B cell (primary cell): ENCODE measurements at regions not wholly inside any gene's neighbourhood (a gene's known extent, or its start where the extent isn't known, plus 50 kb on each side); places are given as distances from the start of the nearest gene placed in this dataset.

Experiments used
- ATAC-seq: fragments of 200-7000 bp; cut with Tn5 transposase; one replicate; pipeline ENCODE4 v1.10.0; 2021; ENCODE audit warnings: low read depth, mild to moderate bottlenecking, moderate number of reproducible peaks, moderate library complexity
- CTCF ChIA-PET: fragments of 350-600 bp; sonication (Branson Sonifier 250); formaldehyde crosslinking; loops from one replicate; lab custom pipeline; 2021; ENCODE audit warnings: antibody characterized with exemption, inconsistent platforms; lab: Charles Lee
- POLR2A ChIA-PET: fragments of 350-600 bp; sonication (Branson Sonifier 250); formaldehyde crosslinking; loops from one replicate; lab custom pipeline; 2021; ENCODE audit warnings: antibody characterized with exemption; lab: Charles Lee
- DNase-seq: peaks from one replicate; pipeline ENCODE4 v3.0.0; 2013
- H2AFZ ChIP-seq: 2 replicates; pipeline ENCODE4 v1.6.1; 2012; ENCODE audit warnings: mild to moderate bottlenecking, low read depth, low read length; ENCODE audit not compliant: insufficient read depth, poor library complexity, severe bottlenecking
- H3K27ac ChIP-seq, 2 donors: 1 replicate in 1 of 2; 2 replicates in 1 of 2; pipeline ENCODE4 v1.5.1; 2012 to 2013; ENCODE audit warnings: low read length in 2 of 2, mild to moderate bottlenecking in 2 of 2, moderate library complexity in 1 of 2
- H3K27me3 ChIP-seq, 4 experiments: fragments of 200-600 bp in 1 of 4; sonication (generic) in 1 of 4; replicated peaks in 1 of 4; 1 replicate in 2 of 4; 2 replicates in 2 of 4; pipeline versions ENCODE4 v1.6.1 to v1.7.0; 2013 to 2016; ENCODE audit warnings: low read length in 3 of 4, mild to moderate bottlenecking in 2 of 4, mixed read lengths in 1 of 4, moderate library complexity in 1 of 4; ENCODE audit not compliant: insufficient read depth in 4 of 4, control insufficient read depth in 3 of 4; ENCODE audit errors: control extremely low read depth in 1 of 4
- H3K36me3 ChIP-seq, 2 experiments: replicated peaks in 1 of 2; 1 replicate in 1 of 2; 2 replicates in 1 of 2; pipeline versions ENCODE4 v1.6.1 to v1.7.1; 2013; ENCODE audit warnings: low read length in 1 of 2; ENCODE audit not compliant: insufficient read depth in 2 of 2, control insufficient read depth in 1 of 2; ENCODE audit errors: control extremely low read depth in 1 of 2, extremely low read depth in 1 of 2
- H3K4me1 ChIP-seq, 2 donors: fragments of 200-600 bp in 1 of 2; sonication (generic) in 1 of 2; 1 replicate in 1 of 2; 2 replicates in 1 of 2; pipeline versions ENCODE4 v1.5.1 to v1.6.1; 2013 to 2017; ENCODE audit warnings: low read length in 2 of 2; ENCODE audit not compliant: control insufficient read depth in 2 of 2, insufficient read depth in 2 of 2
- H3K4me2 ChIP-seq: replicated peaks from 2 replicates; pipeline ENCODE3; 2012; ENCODE audit warnings: mild to moderate bottlenecking, low read depth, low read length; ENCODE audit not compliant: poor library complexity, severe bottlenecking
- H3K4me3 ChIP-seq, 5 experiments: fragments of 200-600 bp in 1 of 5; sonication (generic) in 1 of 5; 1 replicate in 3 of 5; 2 replicates in 2 of 5; pipeline versions ENCODE4 v1.5.1 to v1.7.0; 2011 to 2016; ENCODE audit warnings: low read length in 4 of 5, mild to moderate bottlenecking in 4 of 5, low read depth in 2 of 5, control low read depth in 1 of 5, moderate library complexity in 1 of 5; ENCODE audit not compliant: insufficient read depth in 1 of 5; ENCODE audit errors: control extremely low read depth in 1 of 5, extremely low read depth in 1 of 5
- H3K79me2 ChIP-seq: fragments of 200-600 bp; sonication (generic); one replicate; pipeline ENCODE4 v1.6.0; 2016; ENCODE audit warnings: low read length; ENCODE audit not compliant: control insufficient read depth, insufficient read depth
- H3K9ac ChIP-seq: fragments of 200-600 bp; sonication (generic); 2 replicates; pipeline ENCODE4 v1.6.1; 2017; ENCODE audit warnings: mild to moderate bottlenecking, low read length, moderate library complexity
- H3K9me3 ChIP-seq, 3 donors: one replicate each; pipeline versions ENCODE4 v1.6.1 to v1.7.1; 2013; ENCODE audit warnings: low read length in 2 of 3; ENCODE audit not compliant: control insufficient read depth in 2 of 3, insufficient read depth in 1 of 3; ENCODE audit errors: control extremely low read depth in 1 of 3
- H4K20me1 ChIP-seq: 2 replicates; pipeline ENCODE4 v1.6.0; 2012; ENCODE audit warnings: mild to moderate bottlenecking, low read length; ENCODE audit not compliant: insufficient read depth, control insufficient read depth, poor library complexity, severe bottlenecking
- H3K27ac Mint-ChIP-seq: one replicate; pipeline ENCODE4 v1.8.0; 2021; ENCODE audit warnings: mixed read lengths
- H3K27me3 Mint-ChIP-seq: one replicate; pipeline ENCODE4 v1.8.0; 2021; ENCODE audit warnings: mixed read lengths
- H3K4me1 Mint-ChIP-seq: one replicate; pipeline ENCODE4 v1.8.0; 2021; ENCODE audit warnings: mixed read lengths
- H3K4me3 Mint-ChIP-seq: one replicate; pipeline ENCODE4 v1.8.0; 2021; ENCODE audit warnings: mixed read lengths
- H3K9me3 Mint-ChIP-seq: one replicate; pipeline ENCODE4 v1.8.0; 2022; ENCODE audit warnings: mixed read lengths; ENCODE audit not compliant: insufficient read depth
- EZH2 ChIP-seq: IDR thresholded peaks from 2 replicates; pipeline ENCODE4 v1.6.1; 2012; ENCODE audit warnings: borderline replicate concordance, low read depth, mild to moderate bottlenecking, moderate library complexity, low read length; ENCODE audit not compliant: insufficient read depth, poor library complexity, severe bottlenecking
- WGBS: methylation state at CpG from one replicate; pipeline ENCODE4 v1.1.5; 2013; ENCODE audit warnings: missing lambda C conversion rate; ENCODE audit not compliant: insufficient coverage; 5-methylcytosine and 5-hydroxymethylcytosine counted together
- intact Hi-C: fragments of 100-400 bp; cut with micrococcal nuclease; formaldehyde crosslinking; loops from one replicate; pipeline ENCODE4 v1.10.0; 2022
- TF ChIP-seq, protein P1 (sequence below): fragments of 200-600 bp; IDR thresholded peaks from one replicate; pipeline ENCODE4 v1.8.0; 2022; ENCODE audit warnings: antibody characterized with exemption, mild to moderate bottlenecking

DNA sequence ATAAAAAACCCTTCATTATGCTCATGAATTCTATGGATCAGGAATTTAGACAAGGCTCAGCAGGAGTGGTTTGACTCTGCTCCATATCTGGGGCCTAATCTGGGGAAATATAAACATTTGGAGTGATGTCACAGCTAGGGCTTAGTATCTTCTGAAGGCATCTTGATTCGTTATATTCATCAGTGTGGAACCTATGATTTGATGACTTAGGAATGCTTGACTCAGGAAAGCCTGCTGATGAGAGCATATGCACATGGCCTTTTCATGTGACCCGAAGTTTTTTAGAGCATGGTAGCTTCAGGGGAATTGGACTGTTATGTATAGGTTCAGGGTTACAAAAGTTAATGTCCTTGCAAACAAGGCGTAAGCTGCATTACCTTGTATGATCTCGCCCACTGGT is 184.9 kb upstream of the LRRC3B start:
- DNase-seq (no peak), ATAC-seq (no peak)
- Histone ChIP-seq H3K79me2 (no peaks in the 10 kb centered on the region), H3K27me3 (no peaks in the 10 kb centered on the region), H3K36me3 (no peaks in the 10 kb centered on the region), H3K9me3 (no peaks in the 10 kb centered on the region), H3K4me2 (no peak overlapping the region), H3K9ac (no peak overlapping the region), H3K27ac (no peak overlapping the region), H3K4me1 (no peaks in the 10 kb centered on the region), H4K20me1 (no peaks in the 10 kb centered on the region), H2AFZ (no peak overlapping the region), H3K4me3 (no peak overlapping the region)
- Mint-ChIP-seq H3K4me1 (no peaks in the 10 kb centered on the region), H3K27ac (no peak overlapping the region), H3K9me3 (peaks cover 10% of the 10 kb centered on the region), H3K4me3 (no peak overlapping the region), H3K27me3 (no peaks in the 10 kb centered on the region)
- intact Hi-C loops: no loop called here
- CTCF ChIA-PET: no interaction called here
- POLR2A ChIA-PET: no interaction called here
- TF ChIP-seq EZH2: no peak
- TF ChIP-seq, protein P1, sequence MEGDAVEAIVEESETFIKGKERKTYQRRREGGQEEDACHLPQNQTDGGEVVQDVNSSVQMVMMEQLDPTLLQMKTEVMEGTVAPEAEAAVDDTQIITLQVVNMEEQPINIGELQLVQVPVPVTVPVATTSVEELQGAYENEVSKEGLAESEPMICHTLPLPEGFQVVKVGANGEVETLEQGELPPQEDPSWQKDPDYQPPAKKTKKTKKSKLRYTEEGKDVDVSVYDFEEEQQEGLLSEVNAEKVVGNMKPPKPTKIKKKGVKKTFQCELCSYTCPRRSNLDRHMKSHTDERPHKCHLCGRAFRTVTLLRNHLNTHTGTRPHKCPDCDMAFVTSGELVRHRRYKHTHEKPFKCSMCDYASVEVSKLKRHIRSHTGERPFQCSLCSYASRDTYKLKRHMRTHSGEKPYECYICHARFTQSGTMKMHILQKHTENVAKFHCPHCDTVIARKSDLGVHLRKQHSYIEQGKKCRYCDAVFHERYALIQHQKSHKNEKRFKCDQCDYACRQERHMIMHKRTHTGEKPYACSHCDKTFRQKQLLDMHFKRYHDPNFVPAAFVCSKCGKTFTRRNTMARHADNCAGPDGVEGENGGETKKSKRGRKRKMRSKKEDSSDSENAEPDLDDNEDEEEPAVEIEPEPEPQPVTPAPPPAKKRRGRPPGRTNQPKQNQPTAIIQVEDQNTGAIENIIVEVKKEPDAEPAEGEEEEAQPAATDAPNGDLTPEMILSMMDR: no peak
- WGBS: 90% methylated on average over 4 of the region's 4 CpGs

DNA sequence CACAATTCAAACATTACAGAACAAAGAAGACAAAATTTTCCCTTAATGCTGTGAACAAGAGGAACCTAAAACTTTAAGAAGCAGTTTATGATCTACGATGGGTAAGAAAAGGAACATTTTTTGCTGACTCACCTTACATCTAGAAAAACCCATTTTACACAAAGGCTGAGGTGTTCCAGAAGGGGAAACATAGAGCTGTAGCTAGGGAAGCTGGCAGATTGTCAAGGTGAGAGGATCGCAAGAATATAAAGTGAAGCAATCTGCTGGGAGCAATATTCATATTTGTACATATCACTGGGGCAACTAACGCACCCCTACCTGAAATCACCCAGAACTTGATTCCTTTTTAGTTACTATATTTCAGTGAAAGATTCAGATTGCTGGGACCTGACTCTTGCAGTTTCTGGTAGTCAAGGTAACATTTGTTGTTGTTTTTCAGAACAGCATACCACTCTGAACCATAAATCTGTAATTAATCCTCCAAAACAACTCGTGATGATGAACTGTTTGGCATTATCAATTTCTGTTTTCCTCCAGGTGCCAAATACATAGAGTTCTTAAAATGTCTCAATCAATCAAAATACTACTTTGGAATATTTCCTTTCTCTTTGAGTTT is 184.1 kb upstream of the LRRC3B start:
- Histone ChIP-seq H3K4me1 (no peaks in the 10 kb centered on the region), H3K9ac (no peak overlapping the region), H3K9me3 (no peaks in the 10 kb centered on the region), H3K4me3 (no peak overlapping the region), H3K27me3 (no peaks in the 10 kb centered on the region), H3K27ac (no peak overlapping the region), H3K36me3 (no peaks in the 10 kb centered on the region), H3K79me2 (no peaks in the 10 kb centered on the region), H2AFZ (no peak overlapping the region), H4K20me1 (no peaks in the 10 kb centered on the region), H3K4me2 (no peak overlapping the region)
- H3K9me3 Mint-ChIP-seq: peaks cover 10% of the 10 kb centered on the region
- H3K4me1 Mint-ChIP-seq: no peaks in the 10 kb centered on the region
- DNase-seq: no peak
- no CpG with 5 or more reads among the region's 4 CpGs for WGBS
- H3K27ac Mint-ChIP-seq: no peak overlapping the region
- no peak for ATAC-seq
- intact Hi-C loops: no loop called here
- no peak overlapping the region for H3K4me3 Mint-ChIP-seq
- ChIA-PET POLR2A (no interaction called here), CTCF (no interaction called here)
- no peaks in the 10 kb centered on the region for H3K27me3 Mint-ChIP-seq
- TF ChIP-seq, protein P1: no peak
- TF ChIP-seq EZH2: no peak
